Neuronal stem cell (in vitro differentiated cells): ENCODE measurements at regions not wholly inside any gene's neighbourhood (a gene's known extent, or its start where the extent isn't known, plus 50 kb on each side); places are given as distances from the start of the nearest gene placed in this dataset.

Source experiments
- DNase-seq: peaks from one replicate; pipeline ENCODE4 v3.0.0-alpha.2; 2013; ENCODE audit warnings: low spot score
- H2AFZ ChIP-seq: one replicate; pipeline ENCODE4 v1.6.1; 2013; ENCODE audit warnings: mild to moderate bottlenecking, low read length, inconsistent platforms
- H2AK5ac ChIP-seq: 2 replicates; pipeline ENCODE4 v1.6.1; 2013; ENCODE audit warnings: low read depth, mild to moderate bottlenecking, inconsistent platforms, low read length, moderate library complexity, mixed read lengths
- H2BK120ac ChIP-seq: 2 replicates; pipeline ENCODE4 v1.6.1; 2013; ENCODE audit warnings: low read depth, mild to moderate bottlenecking, inconsistent platforms, low read length, moderate library complexity, mixed read lengths
- H2BK12ac ChIP-seq: one replicate; pipeline ENCODE4 v1.6.1; 2013; ENCODE audit warnings: low read length, inconsistent platforms
- H2BK15ac ChIP-seq: 2 replicates; pipeline ENCODE4 v1.6.1; 2013; ENCODE audit warnings: mild to moderate bottlenecking, low read length, inconsistent platforms, mixed read lengths
- H2BK5ac ChIP-seq: one replicate; pipeline ENCODE4 v1.6.1; 2013; ENCODE audit warnings: inconsistent platforms, mild to moderate bottlenecking, low read length, moderate library complexity
- H3K14ac ChIP-seq: one replicate; pipeline ENCODE4 v1.6.1; 2013; ENCODE audit warnings: low read length, inconsistent platforms
- H3K18ac ChIP-seq: 2 replicates; pipeline ENCODE4 v1.6.1; 2013; ENCODE audit warnings: low read length, inconsistent platforms
- H3K23ac ChIP-seq: 2 replicates; pipeline ENCODE4 v1.6.1; 2013; ENCODE audit warnings: low read depth, mild to moderate bottlenecking, mixed read lengths, low read length, inconsistent platforms; ENCODE audit not compliant: poor library complexity
- H3K27ac ChIP-seq: replicated peaks from 3 replicates; pipeline ENCODE4 v1.5.1; 2013; ENCODE audit warnings: low read length, inconsistent platforms
- H3K27me3 ChIP-seq, 3 experiments: 2 replicates each; pipeline ENCODE4 v1.6.1; 2013; ENCODE audit warnings: low read length in 3 of 3, mild to moderate bottlenecking in 2 of 3, inconsistent platforms in 1 of 3, low read depth in 1 of 3, mixed read lengths in 1 of 3, moderate library complexity in 1 of 3; ENCODE audit not compliant: control insufficient read depth in 3 of 3, insufficient read depth in 3 of 3
- H3K36me3 ChIP-seq, 2 donors: replicated peaks in 1 of 2; 2 replicates each; pipeline ENCODE4 v1.6.1; 2013; ENCODE audit warnings: low read length in 2 of 2; ENCODE audit not compliant: control insufficient read depth in 2 of 2, insufficient read depth in 2 of 2
- H3K4ac ChIP-seq: 2 replicates; pipeline ENCODE4 v1.6.1; 2013; ENCODE audit warnings: inconsistent platforms, mild to moderate bottlenecking, low read length, moderate library complexity
- H3K4me1 ChIP-seq, 2 donors: 1 replicate in 1 of 2; 2 replicates in 1 of 2; pipeline ENCODE4 v1.6.1; 2013; ENCODE audit warnings: low read length in 2 of 2, low read depth in 1 of 2; ENCODE audit not compliant: control insufficient read depth in 2 of 2, insufficient read depth in 1 of 2
- H3K4me2 ChIP-seq: one replicate; pipeline ENCODE4 v1.6.1; 2013; ENCODE audit warnings: mild to moderate bottlenecking, low read length, inconsistent platforms; ENCODE audit not compliant: insufficient read depth, poor library complexity, severe bottlenecking
- H3K4me3 ChIP-seq, 2 donors: 2 replicates each; pipeline ENCODE4 v1.5.1; 2013; ENCODE audit warnings: low read length in 2 of 2, mild to moderate bottlenecking in 2 of 2, inconsistent platforms in 1 of 2, moderate library complexity in 1 of 2
- H3K79me1 ChIP-seq: one replicate; pipeline ENCODE4 v1.6.1; 2013; ENCODE audit warnings: low read depth, mild to moderate bottlenecking, inconsistent platforms, low read length, moderate library complexity
- H3K9ac ChIP-seq: one replicate; pipeline ENCODE4 v1.6.1; 2013; ENCODE audit warnings: mild to moderate bottlenecking, low read depth, low read length, inconsistent platforms; ENCODE audit not compliant: poor library complexity
- H3K9me3 ChIP-seq, 2 donors: replicated peaks in 1 of 2; 2 replicates each; pipeline versions ENCODE3 to v1.6.1; 2013; ENCODE audit warnings: low read length in 2 of 2, mild to moderate bottlenecking in 2 of 2, inconsistent platforms in 1 of 2, low read depth in 1 of 2, mixed read lengths in 1 of 2, moderate library complexity in 1 of 2; ENCODE audit not compliant: control insufficient read depth in 2 of 2, insufficient read depth in 1 of 2
- H4K8ac ChIP-seq: one replicate; pipeline ENCODE4 v1.6.1; 2013; ENCODE audit warnings: low read depth, mild to moderate bottlenecking, inconsistent platforms, low read length, moderate library complexity
- H4K91ac ChIP-seq: one replicate; pipeline ENCODE4 v1.6.1; 2013; ENCODE audit warnings: low read length, low read depth, mild to moderate bottlenecking, inconsistent platforms; ENCODE audit not compliant: poor library complexity
- WGBS, 2 donors: extraction: QIAGEN DNeasy Blood & Tissue Kit; methylation state at CpG; one replicate each; pipeline ENCODE4 v1.1.7; 2013; ENCODE audit warnings: missing lambda C conversion rate in 2 of 2, mixed read lengths in 1 of 2; ENCODE audit not compliant: insufficient read length in 2 of 2, insufficient replicate concordance in 1 of 2; ENCODE audit errors: extremely low coverage in 2 of 2; 5-methylcytosine and 5-hydroxymethylcytosine counted together

DNA sequence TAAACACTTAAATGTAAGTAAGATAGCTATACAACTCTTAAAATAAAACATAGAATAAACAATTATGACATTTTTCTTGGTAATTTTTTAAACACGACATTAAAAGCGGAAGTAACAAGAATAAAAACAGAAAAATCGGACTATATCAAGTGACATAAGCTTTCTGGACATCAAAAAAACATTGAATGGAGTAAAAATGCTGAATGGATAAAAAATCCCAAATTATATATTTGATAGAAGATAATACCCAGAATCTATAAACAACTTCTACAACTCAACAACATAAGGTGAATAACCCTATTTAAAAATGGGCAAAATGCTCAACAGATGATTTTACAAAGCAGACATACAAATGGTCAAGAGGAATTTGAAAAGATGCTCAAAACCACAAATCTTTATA lies 1866.5 kb downstream of the TP53TG3F start:
- no peak overlapping the region for H4K8ac ChIP-seq
- no peak overlapping the region for H2BK15ac ChIP-seq
- no peak overlapping the region for H3K23ac ChIP-seq
- no peak overlapping the region for H2BK120ac ChIP-seq
- H3K4ac ChIP-seq = no peak overlapping the region
- no peak overlapping the region for H3K14ac ChIP-seq
- no peak overlapping the region for H2AK5ac ChIP-seq
- no peak overlapping the region for H2BK12ac ChIP-seq
- no peak overlapping the region for H3K9ac ChIP-seq
- no CpG with 5 or more reads among the region's 3 CpGs for WGBS, 2 donors
- H3K18ac ChIP-seq = no peak overlapping the region
- H3K27me3 ChIP-seq = no peaks in the 10 kb centered on the region
- no peak overlapping the region for H3K4me2 ChIP-seq
- H3K36me3 ChIP-seq = no peaks in the 10 kb centered on the region
- no peak overlapping the region for H3K27ac ChIP-seq
- H2AFZ ChIP-seq = no peak overlapping the region
- H3K4me1 ChIP-seq = no peaks in the 10 kb centered on the region
- H3K79me1 ChIP-seq = no peaks in the 10 kb centered on the region
- no peak overlapping the region for H2BK5ac ChIP-seq
- peaks cover 0 to 18% of the 10 kb centered on the region in 2 donors for H3K9me3 ChIP-seq
- no peak for DNase-seq
- no peak overlapping the region for H3K4me3 ChIP-seq
- H4K91ac ChIP-seq = no peak overlapping the region

DNA sequence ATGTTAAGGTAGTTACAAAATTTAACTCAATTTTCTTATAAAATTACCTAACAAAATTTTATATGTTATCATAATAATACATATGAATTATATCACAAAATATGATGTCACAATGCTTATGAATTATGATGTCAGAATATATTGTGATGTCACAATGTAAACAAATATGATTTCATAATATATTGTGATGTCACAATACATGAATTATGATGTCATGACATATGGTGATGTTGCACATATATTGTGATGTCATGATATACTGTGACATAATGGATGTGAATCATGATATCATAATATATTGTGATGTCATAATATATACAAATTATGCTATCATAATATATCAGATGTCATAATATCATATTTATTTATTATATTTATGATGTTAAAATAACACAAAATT lies 1879.9 kb downstream of the TP53TG3F start:
- H3K18ac ChIP-seq = no peak overlapping the region
- H2BK12ac ChIP-seq = no peak overlapping the region
- H3K4me2 ChIP-seq = no peak overlapping the region
- no peaks in the 10 kb centered on the region for H3K79me1 ChIP-seq
- H4K8ac ChIP-seq = no peak overlapping the region
- H3K27me3 ChIP-seq = no peaks in the 10 kb centered on the region
- H3K23ac ChIP-seq = no peak overlapping the region
- H3K4ac ChIP-seq = no peak overlapping the region
- H4K91ac ChIP-seq = no peak overlapping the region
- no peak overlapping the region for H2BK15ac ChIP-seq
- H3K27ac ChIP-seq = no peak overlapping the region
- H2BK5ac ChIP-seq = no peak overlapping the region
- H3K36me3 ChIP-seq = no peaks in the 10 kb centered on the region
- no peak overlapping the region for H3K14ac ChIP-seq
- H2AFZ ChIP-seq = no peak overlapping the region
- H3K4me1 ChIP-seq = no peaks in the 10 kb centered on the region
- H3K9me3 ChIP-seq = peaks cover 0 to 22% of the 10 kb centered on the region in 2 donors
- H2AK5ac ChIP-seq = no peak overlapping the region
- DNase-seq = no peak
- H2BK120ac ChIP-seq = no peak overlapping the region
- no peak overlapping the region for H3K9ac ChIP-seq
- H3K4me3 ChIP-seq = no peak overlapping the region

DNA sequence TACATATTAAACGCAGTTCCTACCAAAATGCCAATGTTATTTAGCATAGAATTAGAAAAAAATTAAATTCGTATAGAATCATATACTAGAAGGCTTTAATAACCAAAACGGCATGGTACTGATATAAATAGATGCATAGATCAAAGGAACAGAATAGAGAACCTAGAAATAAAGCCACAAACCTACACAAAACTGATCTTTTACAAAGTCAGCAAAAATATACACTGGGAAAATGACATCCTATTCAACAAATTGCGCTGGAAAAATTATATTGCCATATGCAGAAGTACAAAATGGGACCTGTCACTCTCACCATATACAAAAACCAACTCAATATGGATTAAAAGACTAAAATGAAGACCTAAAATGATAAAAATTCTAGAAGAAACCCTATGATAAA lies 1882.6 kb downstream of the TP53TG3F start:
- no peak overlapping the region for H2BK5ac ChIP-seq
- H3K4me1 ChIP-seq = no peaks in the 10 kb centered on the region
- H3K36me3 ChIP-seq = no peaks in the 10 kb centered on the region
- H3K23ac ChIP-seq = no peak overlapping the region
- no peak overlapping the region for H3K4me2 ChIP-seq
- no peak overlapping the region for H2AK5ac ChIP-seq
- H3K18ac ChIP-seq = no peak overlapping the region
- H3K14ac ChIP-seq = no peak overlapping the region
- DNase-seq = no peak
- no peak overlapping the region for H3K4ac ChIP-seq
- H2BK15ac ChIP-seq = no peak overlapping the region
- H3K9ac ChIP-seq = no peak overlapping the region
- no peak overlapping the region for H2BK120ac ChIP-seq
- H3K9me3 ChIP-seq = peaks cover 0 to 10% of the 10 kb centered on the region in 2 donors
- WGBS, 2 donors = no CpG with 5 or more reads among the region's 4 CpGs
- peaks cover 1% of the 10 kb centered on the region for H3K79me1 ChIP-seq
- no peak overlapping the region for H4K8ac ChIP-seq
- H3K27ac ChIP-seq = no peak overlapping the region
- no peak overlapping the region for H4K91ac ChIP-seq
- H3K27me3 ChIP-seq = no peaks in the 10 kb centered on the region
- no peak overlapping the region for H2AFZ ChIP-seq
- no peak overlapping the region for H3K4me3 ChIP-seq
- no peak overlapping the region for H2BK12ac ChIP-seq

DNA sequence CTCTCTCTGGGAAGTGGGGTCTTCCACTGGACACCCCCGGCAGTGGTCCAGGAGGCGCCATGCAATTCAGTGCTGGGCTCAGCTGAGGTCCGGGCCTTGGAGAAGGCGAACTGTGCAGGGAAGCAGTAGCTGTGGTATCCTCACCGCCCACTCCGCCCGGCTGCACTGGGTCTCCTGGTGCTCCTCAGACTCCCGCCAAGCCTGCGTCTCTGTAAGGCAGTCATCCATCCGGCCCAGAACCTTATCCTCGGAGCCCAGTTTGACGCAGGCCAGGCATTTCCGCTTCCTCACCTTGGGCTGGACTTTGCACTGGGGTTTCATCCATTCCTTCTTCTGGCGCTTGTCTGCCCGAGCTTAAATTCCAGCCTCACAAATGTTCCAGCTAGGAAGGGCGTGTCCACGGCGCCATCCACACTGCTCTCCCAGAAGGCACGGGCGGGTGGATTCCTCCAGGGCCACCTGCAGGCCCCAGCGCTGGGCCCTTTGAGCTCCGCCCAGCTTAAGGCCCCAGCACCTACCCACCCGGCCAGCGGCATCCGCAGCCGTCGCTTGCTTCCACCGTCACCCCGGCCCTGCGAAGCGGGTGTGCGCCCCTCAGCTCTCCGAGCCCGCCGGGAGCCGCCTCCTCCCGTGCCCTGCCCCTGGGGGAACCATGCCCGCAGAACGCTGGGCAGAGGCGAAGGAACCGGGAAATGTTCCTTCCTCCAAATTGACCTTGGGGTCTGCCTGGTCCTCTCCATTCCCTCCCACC lies 1884.8 kb downstream of the TP53TG3F start:
- Histone ChIP-seq H3K23ac (no peak overlapping the region), H3K27me3 (no peaks in the 10 kb centered on the region), H3K14ac (peak overlapping the region; percentile 21), H2BK15ac (no peak overlapping the region), H3K18ac (no peak overlapping the region), H2BK12ac (no peak overlapping the region), H3K79me1 (peaks cover 2% of the 10 kb centered on the region), H4K8ac (no peak overlapping the region), H3K4me2 (no peak overlapping the region), H3K9ac (no peak overlapping the region), H2AK5ac (no peak overlapping the region), H3K4me1 (no peaks in the 10 kb centered on the region), H2BK5ac (no peak overlapping the region), H3K4me3 (no peak overlapping the region), H3K27ac (no peak overlapping the region), H2BK120ac (no peak overlapping the region), H3K4ac (no peak overlapping the region), H3K9me3 (peaks cover 0 to 11% of the 10 kb centered on the region in 2 donors), H4K91ac (no peak overlapping the region), H3K36me3 (no peaks in the 10 kb centered on the region), H2AFZ (no peak overlapping the region)
- no CpG with 5 or more reads among the region's 41 CpGs for WGBS, 2 donors
- no peak for DNase-seq
